ENCODE measurements at regions not wholly inside any gene's neighbourhood (a gene's known extent, or its start where the extent isn't known, plus 50 kb on each side); places are given as distances from the start of the nearest gene placed in this dataset.

- no peak for TF ChIP-seq EZH2 (IDR thresholded peaks at IDR 0.05; ENCODE audit: borderline replicate concordance, low read length)
- TF ChIP-seq, protein P1, sequence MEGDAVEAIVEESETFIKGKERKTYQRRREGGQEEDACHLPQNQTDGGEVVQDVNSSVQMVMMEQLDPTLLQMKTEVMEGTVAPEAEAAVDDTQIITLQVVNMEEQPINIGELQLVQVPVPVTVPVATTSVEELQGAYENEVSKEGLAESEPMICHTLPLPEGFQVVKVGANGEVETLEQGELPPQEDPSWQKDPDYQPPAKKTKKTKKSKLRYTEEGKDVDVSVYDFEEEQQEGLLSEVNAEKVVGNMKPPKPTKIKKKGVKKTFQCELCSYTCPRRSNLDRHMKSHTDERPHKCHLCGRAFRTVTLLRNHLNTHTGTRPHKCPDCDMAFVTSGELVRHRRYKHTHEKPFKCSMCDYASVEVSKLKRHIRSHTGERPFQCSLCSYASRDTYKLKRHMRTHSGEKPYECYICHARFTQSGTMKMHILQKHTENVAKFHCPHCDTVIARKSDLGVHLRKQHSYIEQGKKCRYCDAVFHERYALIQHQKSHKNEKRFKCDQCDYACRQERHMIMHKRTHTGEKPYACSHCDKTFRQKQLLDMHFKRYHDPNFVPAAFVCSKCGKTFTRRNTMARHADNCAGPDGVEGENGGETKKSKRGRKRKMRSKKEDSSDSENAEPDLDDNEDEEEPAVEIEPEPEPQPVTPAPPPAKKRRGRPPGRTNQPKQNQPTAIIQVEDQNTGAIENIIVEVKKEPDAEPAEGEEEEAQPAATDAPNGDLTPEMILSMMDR (IDR thresholded peaks at IDR 0.05; ENCODE audit: low read length), result no peak
- Histone ChIP-seq H3K9ac (ENCODE audit: low read length) (no peak overlapping the region), H3K4me3 (ENCODE audit: low read depth, low read length, poor library complexity, severe bottlenecking) (no peak overlapping the region), H3K4me2 (ENCODE audit: low read length) (no peak overlapping the region), H3K27ac (ENCODE audit: low read depth, low read length, poor library complexity, severe bottlenecking) (no peak overlapping the region), H3F3A (ENCODE audit: insufficient read depth, low read length) (no peaks in the 10 kb centered on the region), H3K79me2 (ENCODE audit: insufficient read depth, low read length) (no peaks in the 10 kb centered on the region), H3K9me3 (ENCODE audit: low read length) (no peaks in the 10 kb centered on the region), H3K36me3 (ENCODE audit: insufficient read depth, low read length) (no peaks in the 10 kb centered on the region), H2AFZ (ENCODE audit: low read length) (no peak overlapping the region), H3K9me2 (ENCODE audit: low read depth, low read length) (no peaks in the 10 kb centered on the region), H3K27me3 (ENCODE audit: insufficient read depth, low read length) (no peaks in the 10 kb centered on the region), H3K4me1 (ENCODE audit: insufficient read depth, low read length, severe bottlenecking) (no peaks in the 10 kb centered on the region), H4K20me1 (ENCODE audit: insufficient read depth, low read length) (no peaks in the 10 kb centered on the region)
Measured at GRCh38 chr11:45507916-45508315, 157.5 kb downstream of the CHST1 start.

- no peak overlapping the region for H3K4me3 ChIP-seq (ENCODE audit: low read depth, low read length, poor library complexity, severe bottlenecking)
- TF ChIP-seq, protein P1 (IDR thresholded peaks at IDR 0.05; ENCODE audit: low read length), result no peak
- TF ChIP-seq EZH2 (IDR thresholded peaks at IDR 0.05; ENCODE audit: borderline replicate concordance, low read length), result no peak
- no peak overlapping the region for H2AFZ ChIP-seq (ENCODE audit: low read length)
- H3K9me2 ChIP-seq (ENCODE audit: low read depth, low read length), result no peaks in the 10 kb centered on the region
- H4K20me1 ChIP-seq (ENCODE audit: insufficient read depth, low read length), result no peaks in the 10 kb centered on the region
- H3K4me1 ChIP-seq (ENCODE audit: insufficient read depth, low read length, severe bottlenecking), result no peaks in the 10 kb centered on the region
- no peaks in the 10 kb centered on the region for H3K9me3 ChIP-seq (ENCODE audit: low read length)
- no peak overlapping the region for H3K9ac ChIP-seq (ENCODE audit: low read length)
- H3K36me3 ChIP-seq (ENCODE audit: insufficient read depth, low read length), result no peaks in the 10 kb centered on the region
- no peak overlapping the region for H3K4me2 ChIP-seq (ENCODE audit: low read length)
- no peaks in the 10 kb centered on the region for H3K79me2 ChIP-seq (ENCODE audit: insufficient read depth, low read length)
- no peaks in the 10 kb centered on the region for H3K27me3 ChIP-seq (ENCODE audit: insufficient read depth, low read length)
- H3F3A ChIP-seq (ENCODE audit: insufficient read depth, low read length), result no peaks in the 10 kb centered on the region
- H3K27ac ChIP-seq (ENCODE audit: low read depth, low read length, poor library complexity, severe bottlenecking), result no peak overlapping the region
Measured at GRCh38 chr11:45503311-45503710, 162.1 kb downstream of the CHST1 start.

DNA sequence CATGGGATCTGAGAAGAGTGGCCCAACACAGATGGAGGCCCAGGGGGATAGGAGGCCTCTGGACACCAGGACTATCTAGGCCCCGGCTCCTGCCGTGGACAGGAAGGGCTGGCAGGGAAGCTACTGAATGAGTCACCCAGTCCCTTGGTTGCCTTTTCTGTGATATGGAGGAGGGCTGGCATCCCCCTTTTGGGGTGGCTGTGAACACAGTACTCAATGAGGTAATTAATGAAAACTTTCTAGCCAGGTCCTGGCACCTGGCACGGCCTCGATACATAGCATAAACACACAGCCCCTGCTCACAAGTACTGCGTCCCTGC, 163.2 kb downstream of the CHST1 start:
- Histone ChIP-seq H2AFZ (ENCODE audit: low read length) (no peak overlapping the region), H3K36me3 (ENCODE audit: insufficient read depth, low read length) (no peaks in the 10 kb centered on the region), H3K9me2 (ENCODE audit: low read depth, low read length) (no peaks in the 10 kb centered on the region), H3F3A (ENCODE audit: insufficient read depth, low read length) (no peaks in the 10 kb centered on the region), H3K9ac (ENCODE audit: low read length) (no peak overlapping the region), H3K4me1 (ENCODE audit: insufficient read depth, low read length, severe bottlenecking) (no peaks in the 10 kb centered on the region), H3K27me3 (ENCODE audit: insufficient read depth, low read length) (no peaks in the 10 kb centered on the region), H3K79me2 (ENCODE audit: insufficient read depth, low read length) (no peaks in the 10 kb centered on the region), H3K4me2 (ENCODE audit: low read length) (no peak overlapping the region), H3K9me3 (ENCODE audit: low read length) (no peaks in the 10 kb centered on the region), H3K4me3 (ENCODE audit: low read depth, low read length, poor library complexity, severe bottlenecking) (no peak overlapping the region), H4K20me1 (ENCODE audit: insufficient read depth, low read length) (no peaks in the 10 kb centered on the region), H3K27ac (ENCODE audit: low read depth, low read length, poor library complexity, severe bottlenecking) (no peak overlapping the region)
- TF ChIP-seq EZH2 (IDR thresholded peaks at IDR 0.05; ENCODE audit: borderline replicate concordance, low read length), result no peak
- TF ChIP-seq, protein P1 (IDR thresholded peaks at IDR 0.05; ENCODE audit: low read length), result no peak
